Activated T-cell treated with anti-CD3 and anti-CD28 coated beads, Interleukin-2, amount 50 U/mL, for 4 hours (primary cell): ENCODE measurements at regions not wholly inside any gene's neighbourhood (a gene's known extent, or its start where the extent isn't known, plus 50 kb on each side); places are given as distances from the start of the nearest gene placed in this dataset.

Source experiments
- ATAC-seq, 2 donors: fragments of 200-7000 bp; cut with Tn5 transposase; one replicate each; pipeline ENCODE4 v1.10.0; 2021
- DNase-seq: peaks from one replicate; pipeline ENCODE4 v3.0.0-alpha.2; 2020
- H3K27me3 Mint-ChIP-seq: one replicate; pipeline ENCODE4 v1.8.0; 2021; ENCODE audit warnings: low read depth, mixed read lengths
- H3K36me3 Mint-ChIP-seq: one replicate; pipeline ENCODE4 v1.8.0; 2022; ENCODE audit warnings: mixed read lengths; ENCODE audit not compliant: insufficient read depth
- H3K4me1 Mint-ChIP-seq: one replicate; pipeline ENCODE4 v1.8.0; 2021; ENCODE audit warnings: low read depth, mixed read lengths
- H3K4me3 Mint-ChIP-seq: one replicate; pipeline ENCODE4 v1.8.0; 2021; ENCODE audit warnings: mild to moderate bottlenecking, moderate library complexity, mixed read lengths
- H3K9me3 Mint-ChIP-seq: one replicate; pipeline ENCODE4 v1.8.0; 2021; ENCODE audit warnings: mixed read lengths

- H3K27me3 Mint-ChIP-seq = no peaks in the 10 kb centered on the region
- ATAC-seq (no peak), DNase-seq (no peak)
- no peaks in the 10 kb centered on the region for H3K9me3 Mint-ChIP-seq
- H3K36me3 Mint-ChIP-seq = peaks cover 2% of the 10 kb centered on the region
- H3K4me1 Mint-ChIP-seq = no peaks in the 10 kb centered on the region
- H3K4me3 Mint-ChIP-seq = no peak overlapping the region
Observed at GRCh38 chr6:53399027-53399344, 50.2 kb upstream of the ELOVL5 start.

- ATAC-seq (no peak), DNase-seq (no peak)
- H3K36me3 Mint-ChIP-seq = peaks cover 2% of the 10 kb centered on the region
- H3K27me3 Mint-ChIP-seq = no peaks in the 10 kb centered on the region
- no peak overlapping the region for H3K4me3 Mint-ChIP-seq
- no peaks in the 10 kb centered on the region for H3K4me1 Mint-ChIP-seq
- no peaks in the 10 kb centered on the region for H3K9me3 Mint-ChIP-seq
Observed at GRCh38 chr6:53398247-53399026, 49.7 kb upstream of the ELOVL5 start.
